HG02642 (cell line): ENCODE measurements at regions not wholly inside any gene's neighbourhood (a gene's known extent, or its start where the extent isn't known, plus 50 kb on each side); places are given as distances from the start of the nearest gene placed in this dataset.
A peak's percentile ranks its signal among the peaks of the same experiment; 100 is the strongest.

Experiments used
- ATAC-seq: cut with Tn5 transposase; IDR thresholded peaks from one replicate; pipeline ENCODE4 v1.9.1; 2021; ENCODE audit warnings: mild to moderate bottlenecking; ENCODE audit not compliant: unreplicated experiment, poor library complexity

DNA sequence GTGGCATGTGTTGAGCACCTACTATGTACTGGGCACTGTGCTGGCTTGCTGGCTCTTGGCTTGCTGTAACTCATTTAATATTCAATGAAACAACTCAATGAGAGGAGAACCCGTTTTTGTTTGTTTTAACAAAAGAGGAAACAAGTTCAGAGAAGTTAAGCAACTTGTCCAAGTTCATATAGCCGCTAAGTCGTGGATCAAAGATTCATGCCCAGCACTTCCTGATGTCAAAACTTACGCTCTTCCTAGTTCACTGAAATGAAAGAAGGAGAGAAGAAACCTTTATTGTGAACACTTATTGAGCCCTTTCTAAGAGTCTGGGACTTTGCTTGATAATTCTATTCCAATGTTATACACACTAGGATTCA is 475.9 kb downstream of the PTPRU start:
- no peak for ATAC-seq

DNA sequence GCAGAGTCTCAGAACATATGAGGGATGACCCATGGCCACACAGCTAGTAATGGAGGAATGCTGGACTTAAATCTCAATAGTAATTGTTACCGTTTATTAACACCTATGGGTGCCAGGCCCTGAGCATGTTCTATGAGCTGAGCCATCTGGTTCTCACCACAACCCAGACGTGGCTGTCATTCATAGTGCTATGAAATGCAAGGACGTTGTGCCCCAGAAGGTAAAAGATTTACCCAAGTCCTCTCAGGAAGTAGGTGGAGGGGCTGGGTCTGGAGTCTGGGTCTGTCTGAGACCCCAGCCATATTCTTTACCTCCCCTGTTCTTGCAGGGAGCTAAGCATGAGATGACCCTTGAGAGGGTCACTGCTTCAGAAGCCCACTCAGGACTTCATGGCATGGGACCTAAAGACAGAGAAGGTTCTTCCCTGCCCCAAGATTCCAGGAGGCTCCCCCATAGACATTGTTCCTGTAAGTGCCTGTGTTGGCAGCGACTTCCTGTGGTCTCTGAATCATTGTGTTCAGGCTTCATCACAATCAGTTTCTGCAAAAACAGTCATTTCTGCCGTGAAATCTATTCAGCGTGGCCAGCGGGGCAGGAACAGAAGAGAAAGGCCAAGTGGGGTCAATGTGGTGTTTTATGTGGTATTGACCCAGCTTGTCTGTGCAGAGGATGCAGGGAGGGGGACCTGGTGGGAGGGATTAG is 475.4 kb downstream of the PTPRU start:
- ATAC-seq: no peak

DNA sequence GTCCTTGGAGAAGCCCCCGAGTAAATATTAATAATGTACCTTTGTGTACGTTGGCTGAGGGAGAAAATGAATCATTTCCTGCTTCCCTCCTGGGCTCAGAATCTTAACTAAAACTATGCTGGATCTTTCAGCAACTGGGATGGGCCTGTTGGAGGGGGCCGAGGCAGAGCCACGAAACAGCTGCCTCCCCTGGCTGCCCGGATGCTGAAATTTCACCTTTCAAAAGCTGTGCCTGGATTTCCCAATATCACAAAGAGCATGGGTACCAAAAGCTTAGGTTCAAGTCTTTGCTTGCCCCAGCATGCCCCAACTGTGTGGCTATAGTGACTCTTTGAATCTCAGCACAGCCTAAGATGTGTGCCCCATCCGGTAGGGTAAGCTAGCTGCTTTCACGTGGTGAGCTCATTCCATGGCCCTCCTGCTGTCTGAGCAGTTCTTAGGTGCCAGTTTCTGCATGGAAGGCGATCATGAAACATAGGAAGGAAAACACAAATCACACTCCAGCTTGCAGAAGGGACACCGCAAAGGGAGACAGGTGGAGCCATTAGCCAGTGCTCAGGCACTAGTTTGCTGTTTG is 473.5 kb downstream of the PTPRU start:
- ATAC-seq: no peak

DNA sequence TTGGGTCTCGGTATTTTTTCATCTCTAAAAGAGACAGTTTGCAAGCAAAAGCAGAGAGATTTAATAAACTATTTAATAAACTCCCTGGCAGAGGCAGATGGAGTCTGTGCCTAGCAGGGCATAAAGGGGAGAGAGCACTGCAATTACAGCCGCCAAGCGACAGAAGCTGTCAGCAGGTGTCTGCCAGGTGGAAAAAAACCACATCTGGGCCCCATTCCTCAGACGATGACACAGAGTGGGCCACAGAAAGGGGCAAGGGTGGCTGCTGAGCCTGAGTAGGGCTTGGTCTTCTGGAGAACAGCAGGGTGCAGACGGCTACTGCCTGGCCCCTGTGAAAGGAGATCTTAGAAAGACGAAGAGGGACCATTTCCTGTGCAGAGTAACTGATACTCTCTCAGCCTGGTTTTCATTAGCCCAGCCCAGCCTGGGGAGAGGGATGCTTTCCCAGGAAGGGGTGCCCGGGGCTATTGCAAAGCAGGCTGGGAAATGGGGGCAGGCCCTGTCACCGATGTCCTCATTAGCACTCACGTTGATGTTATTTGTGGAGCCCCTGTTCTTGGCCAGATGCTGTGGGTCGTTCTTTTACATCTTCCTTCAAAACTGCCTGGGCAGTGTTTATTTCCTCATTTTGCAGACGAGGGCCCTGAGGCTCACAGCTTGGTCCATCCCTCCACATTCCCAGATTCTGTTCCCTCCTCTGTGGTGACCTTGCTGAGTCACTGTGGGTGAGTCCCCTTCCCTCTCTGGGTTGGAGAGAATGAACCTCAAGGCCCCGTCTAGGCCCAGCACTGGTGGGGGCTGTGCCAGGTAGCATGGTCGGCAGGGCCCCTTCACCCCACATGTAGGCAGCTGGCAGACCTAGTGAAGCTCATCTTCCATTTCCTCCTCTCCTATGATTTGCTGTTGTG is 472.7 kb downstream of the PTPRU start:
- ATAC-seq: no peak

DNA sequence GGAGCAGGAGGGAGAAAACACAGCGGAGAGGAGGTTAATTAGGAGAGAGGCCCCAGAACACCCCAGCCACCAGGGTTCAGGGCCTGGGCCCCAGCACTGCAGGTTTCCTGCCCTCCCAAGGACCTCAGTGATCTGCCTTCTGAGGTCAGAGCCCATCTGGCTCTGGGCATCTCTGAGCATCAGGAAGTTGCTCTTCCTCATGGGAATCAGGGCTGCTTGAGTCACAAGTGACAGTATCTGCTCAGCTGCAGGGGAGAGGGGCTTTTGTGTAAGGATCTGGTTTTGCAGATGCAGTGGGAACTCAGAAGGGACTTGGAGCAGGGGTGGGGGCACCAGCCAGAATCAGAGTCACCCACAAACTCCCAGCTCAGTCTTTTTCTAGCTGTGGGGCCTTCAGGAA is 472.1 kb downstream of the PTPRU start:
- ATAC-seq: no peak

DNA sequence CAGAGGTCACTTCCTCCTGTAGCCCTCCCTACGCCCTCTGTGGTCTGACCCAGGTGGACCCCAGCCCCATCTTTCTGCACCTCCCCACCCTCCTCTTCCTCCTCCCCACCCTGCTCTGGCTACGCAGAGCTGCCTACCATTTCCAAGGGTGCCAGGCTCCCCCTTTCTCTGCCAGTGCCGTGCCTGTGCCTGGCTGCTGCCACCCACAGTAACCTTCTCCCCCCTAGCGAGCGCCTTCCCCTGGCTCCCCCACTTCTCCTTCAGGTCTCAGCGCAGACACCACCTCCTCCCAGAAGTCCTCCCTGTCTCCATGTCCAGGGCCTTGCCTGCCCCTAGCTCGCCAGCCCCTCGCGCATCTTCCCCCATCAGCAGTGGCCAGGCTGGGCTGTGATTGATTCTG is 471.5 kb downstream of the PTPRU start:
- ATAC-seq: no peak

DNA sequence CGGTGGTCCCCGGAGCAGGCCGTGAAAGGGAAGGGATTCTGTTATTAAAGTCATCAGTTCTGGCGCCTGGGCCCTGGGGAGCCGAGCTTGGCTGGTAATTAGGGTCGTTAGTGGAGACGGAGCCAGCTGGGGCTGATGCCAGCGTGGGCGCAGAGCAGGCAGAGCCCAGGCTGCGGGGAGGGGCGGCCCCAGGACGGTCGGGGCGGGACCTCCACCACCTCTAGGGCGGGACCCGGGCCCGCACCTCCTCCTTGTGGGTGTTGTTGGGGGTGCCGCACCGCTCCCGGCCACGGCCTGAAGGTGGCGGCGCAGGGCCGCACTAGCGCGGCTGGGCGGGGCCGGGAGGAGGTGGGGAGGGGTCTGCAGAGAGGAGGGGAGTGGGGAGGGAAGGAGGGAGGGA is 470.6 kb downstream of the PTPRU start:
- ATAC-seq: peak; percentile 54

DNA sequence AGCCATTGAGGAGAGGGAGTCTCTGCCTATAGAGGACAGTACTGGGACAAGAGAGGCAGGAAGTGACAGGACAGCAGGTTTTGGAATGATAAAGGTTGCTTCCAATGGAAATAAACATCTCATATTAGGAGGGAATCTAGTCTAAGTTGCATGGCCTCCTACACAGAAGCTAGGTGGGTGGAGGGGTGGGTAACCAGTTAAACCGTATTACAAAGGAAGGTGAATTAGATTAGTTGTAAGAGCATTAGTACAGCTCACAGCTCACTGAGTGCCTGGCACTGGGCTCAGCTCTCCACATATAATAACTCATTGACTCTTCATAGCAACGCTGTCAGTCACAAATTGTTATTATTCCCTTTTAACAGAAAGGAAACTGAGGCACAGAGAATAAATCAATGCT is 468.1 kb downstream of the PTPRU start:
- ATAC-seq: no peak

DNA sequence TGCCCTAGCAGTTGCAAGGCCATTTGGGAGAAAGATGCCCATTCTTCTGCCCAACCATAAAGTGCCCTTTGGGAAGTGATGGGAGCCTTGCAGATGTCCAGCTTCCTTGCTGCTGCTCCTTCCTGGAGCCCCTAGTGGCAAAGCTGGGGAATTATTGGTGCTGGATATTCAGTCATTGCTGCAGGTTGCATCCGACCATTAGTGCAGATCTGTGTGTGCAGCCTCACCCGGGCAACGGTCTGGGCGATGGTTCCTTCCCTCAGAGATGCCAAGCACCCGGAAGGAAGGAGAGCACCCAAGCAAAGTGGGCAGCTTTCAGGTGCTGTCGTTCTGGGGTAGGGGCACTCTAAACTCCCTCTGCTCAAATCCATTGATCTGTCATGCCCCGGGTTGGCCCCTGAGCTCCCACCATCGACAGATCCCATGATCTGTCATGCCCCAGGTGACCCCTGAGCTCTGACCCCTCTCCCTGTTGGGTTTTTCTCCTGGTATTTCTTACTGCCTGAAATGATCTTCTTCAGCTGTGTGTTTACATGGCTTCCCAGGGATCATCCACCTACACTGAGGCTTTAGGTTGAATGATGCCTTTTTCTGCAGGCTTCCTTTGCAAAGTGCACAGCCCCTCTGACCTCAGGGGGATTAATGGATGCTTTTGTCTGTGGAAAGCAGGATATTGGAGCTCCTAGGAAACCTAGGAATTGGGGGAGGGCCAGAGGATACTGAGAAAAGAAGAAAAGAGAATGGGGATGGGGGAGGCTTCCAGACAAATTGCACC is 467.5 kb downstream of the PTPRU start:
- ATAC-seq: no peak

DNA sequence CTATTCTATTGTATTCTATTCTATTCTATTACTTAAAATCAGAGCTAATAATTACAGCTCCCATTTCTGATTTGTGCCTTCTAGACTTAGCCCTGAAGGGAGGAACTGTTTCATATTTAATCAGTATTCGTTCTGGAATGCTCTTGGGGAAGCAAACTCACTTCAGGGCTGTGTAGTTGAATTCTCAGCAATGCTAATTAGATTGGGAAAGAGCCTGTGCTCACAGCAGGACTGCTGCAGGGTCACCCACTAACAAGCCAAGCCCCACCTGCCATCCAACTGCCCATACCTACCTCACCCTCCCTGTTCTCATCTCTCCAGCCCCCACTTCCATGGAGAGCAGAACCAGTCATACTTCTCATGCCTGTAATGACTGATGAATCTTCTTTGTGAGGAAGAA is 464.2 kb downstream of the PTPRU start:
- no peak for ATAC-seq

DNA sequence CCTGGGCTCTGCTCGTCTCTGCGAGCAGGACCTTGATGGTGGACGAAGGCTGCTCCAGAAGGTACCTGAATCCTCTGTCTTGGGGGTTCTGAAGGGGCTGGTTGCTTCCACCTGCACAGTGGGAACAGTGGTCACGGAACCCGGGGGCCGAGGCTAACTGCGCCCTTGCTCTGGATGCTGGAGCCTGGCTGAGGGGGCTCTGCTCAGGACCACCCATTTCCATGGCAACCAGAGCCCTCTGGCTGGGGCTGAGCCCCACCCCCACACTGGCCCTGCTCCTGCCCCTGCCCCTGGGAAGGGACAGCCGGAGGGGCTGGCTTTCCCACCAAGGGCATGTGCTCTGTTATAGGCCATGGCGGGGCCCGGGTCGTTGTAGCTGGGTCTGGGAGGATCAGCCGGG is 462.3 kb downstream of the PTPRU start:
- ATAC-seq: no peak

DNA sequence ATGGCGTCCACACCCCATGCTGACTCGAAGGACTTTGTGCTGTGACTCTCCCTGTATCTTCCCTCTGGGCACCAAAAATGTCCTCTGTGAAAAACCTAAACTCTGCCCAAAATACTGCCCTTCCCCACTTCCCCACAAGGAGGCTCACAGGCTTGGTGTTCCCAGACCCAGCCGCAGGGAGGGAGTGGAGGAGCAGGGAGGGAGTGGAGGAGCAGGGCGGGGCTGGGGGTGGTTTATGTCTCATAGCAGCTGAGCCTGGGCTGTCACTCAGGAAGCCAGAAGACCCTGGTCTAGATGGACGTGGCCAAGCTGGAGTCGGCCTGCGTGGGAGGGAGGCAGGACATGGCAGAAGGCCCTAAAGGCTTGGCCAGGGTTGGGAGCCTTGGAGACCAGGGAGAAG is 461.7 kb downstream of the PTPRU start:
- no peak for ATAC-seq

DNA sequence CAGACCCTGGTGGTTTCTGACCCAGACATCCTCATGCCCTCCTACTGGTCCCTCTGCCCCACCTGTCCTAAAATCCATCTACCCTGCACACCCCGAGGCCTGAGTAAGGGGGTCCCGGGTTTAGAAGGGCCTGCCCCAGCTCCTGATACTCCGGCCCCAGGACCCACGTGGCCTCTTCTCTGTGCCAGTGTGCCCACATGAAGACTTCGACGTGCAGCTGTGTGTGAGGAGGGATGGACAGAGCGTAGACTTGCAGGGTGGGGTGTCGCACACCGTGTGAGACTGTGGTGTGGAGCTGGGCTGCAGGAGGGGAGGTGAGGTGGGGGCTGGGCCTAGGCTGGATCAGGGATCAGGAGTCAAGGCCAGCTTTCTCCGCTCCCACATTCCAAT is 461.1 kb downstream of the PTPRU start:
- no peak for ATAC-seq

DNA sequence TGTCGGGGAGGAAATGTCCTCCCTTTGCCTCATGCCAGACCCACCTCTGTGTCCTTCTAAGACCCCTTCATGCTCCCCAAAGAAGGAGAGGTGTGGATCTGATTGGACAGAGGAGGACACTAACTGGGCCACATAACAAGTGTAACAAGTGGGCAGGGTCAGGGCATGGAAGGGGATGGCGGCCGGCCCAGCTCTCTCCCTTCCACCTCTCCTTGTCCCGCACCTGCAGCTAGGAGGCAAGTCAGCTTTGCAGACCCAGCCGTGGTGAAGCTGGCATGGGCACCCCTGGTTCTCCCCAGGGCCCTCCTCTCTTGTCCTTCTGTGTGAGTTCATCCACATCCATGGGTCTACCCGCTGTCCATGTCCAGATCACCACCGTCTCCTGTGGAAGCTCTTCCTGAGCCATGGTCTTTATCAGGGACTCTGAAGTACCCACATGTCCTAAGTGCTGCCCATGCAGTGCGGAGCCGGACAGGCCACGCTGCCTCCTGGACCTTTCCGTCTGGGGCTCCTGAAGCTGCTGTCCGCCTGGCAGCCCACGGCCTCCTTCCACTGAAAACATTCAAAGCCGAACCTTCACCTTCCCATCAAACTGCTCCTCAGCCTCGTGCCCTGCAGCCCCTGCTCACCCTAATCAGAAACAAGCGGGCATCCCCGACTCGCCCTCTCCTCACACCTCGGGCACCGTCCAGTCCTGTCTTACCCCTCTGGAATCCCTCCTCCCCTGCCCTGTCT is 460.5 kb downstream of the PTPRU start:
- ATAC-seq: no peak

DNA sequence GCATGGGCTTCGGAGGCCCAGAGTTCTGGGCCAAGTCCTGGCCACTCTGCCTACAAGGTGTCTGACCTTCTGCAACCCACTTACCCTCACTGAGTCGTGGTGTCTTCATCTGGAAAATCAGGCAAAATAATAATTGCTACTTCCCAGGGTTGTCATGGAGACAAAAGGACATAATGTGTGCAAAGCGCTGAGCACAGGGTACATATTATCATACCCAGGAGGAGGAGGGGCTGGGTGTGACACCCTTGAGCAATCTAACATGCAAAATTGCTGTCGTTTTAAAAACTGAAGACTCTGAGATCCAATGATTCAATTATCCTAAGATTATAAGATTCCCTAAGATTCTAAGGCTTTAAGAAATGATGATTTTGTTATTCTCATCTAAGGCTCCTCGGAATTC is 459.5 kb downstream of the PTPRU start:
- no peak for ATAC-seq

DNA sequence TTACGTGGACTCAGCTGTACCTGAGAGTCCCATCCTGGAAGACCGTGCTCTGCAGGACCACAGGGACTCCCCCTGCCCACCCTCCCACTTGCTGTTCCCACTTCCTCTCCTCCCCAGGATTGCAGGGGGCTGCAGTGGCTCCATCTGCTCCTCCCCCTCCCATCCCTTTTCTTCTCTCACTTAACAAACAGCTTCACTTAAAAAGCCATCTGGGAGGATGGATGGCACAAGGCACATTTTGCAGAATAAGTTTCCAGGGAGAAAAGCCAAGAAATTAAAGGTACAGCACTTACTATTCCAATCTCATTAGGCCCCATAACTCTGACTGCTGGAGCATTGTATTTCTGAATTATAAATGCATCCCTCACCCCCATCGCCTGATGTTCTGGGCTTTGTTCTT is 458.7 kb downstream of the PTPRU start:
- no peak for ATAC-seq

DNA sequence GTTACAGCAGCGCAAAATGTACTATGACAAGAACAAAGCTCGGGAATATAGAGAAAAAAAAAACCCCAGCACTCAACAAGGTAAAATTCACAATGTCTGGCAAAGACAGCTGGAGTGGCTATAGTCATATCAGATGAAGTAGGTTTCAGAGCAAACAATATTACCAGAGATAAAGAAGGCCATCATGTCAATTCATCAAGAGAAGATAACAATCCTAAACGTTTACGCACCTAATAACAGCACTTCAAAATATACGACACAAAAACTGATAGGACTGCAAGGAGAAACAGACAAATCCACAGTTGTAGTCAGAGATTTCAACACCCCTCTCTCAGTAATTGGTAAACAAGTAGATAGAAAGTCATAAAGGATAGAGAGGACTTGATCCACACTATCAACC is 455.2 kb downstream of the PTPRU start:
- ATAC-seq: no peak

DNA sequence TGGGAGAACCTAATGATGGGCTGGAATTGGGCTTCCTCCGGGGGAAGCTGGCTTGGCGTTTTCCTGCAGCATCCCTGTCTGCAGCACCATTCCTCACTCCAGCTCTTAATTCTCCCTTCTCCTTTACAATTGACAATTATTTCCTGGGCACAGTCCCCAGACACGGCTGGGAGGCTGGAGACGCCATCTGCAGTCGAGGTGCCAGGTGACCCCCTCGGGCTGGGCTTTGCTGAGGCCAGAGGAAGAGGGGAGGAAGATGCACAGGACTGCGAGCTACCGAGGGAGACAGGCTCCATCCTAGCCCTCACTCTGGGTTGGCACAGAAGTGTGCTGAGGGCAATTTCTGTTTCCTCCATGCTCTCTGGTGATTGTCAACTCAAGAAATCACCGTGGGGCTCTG is 453.8 kb downstream of the PTPRU start:
- no peak for ATAC-seq

DNA sequence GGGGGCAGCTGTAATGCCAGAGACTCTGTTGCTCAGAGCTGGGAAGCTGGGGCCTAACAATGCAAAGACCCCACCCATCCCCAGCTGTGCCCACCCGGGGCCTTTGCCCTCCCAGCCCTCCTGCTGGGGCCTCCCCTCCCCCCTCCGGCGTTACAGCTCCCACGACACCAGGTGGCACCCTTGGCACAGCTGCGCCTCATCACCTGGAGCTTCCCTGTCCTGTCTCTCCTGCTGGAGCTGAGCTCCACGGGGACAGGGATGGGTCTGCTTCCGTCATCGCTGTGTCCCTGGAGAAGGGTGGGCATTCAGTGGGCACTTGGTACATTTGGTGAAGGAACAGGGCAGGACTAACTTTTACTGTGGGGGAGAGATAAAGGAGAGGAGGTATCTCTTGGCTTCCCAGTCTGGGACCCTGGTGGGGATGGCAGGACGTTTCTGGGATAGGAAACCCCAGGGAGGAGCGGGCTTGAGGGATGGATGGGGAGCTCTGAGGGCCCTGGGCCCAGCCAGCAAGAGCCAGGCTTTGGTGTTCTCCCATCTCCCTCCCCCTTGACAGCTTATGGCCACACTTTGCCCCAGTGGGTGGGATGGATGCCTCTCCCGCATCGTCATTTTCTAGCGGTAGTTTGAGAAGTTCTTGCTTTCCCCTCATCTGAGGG is 453.2 kb downstream of the PTPRU start:
- ATAC-seq: no peak
